HG02973 (cell line): ENCODE measurements at regions not wholly inside any gene's neighbourhood (a gene's known extent, or its start where the extent isn't known, plus 50 kb on each side); places are given as distances from the start of the nearest gene placed in this dataset.
"Not testable (repeated sequence)": the region's sequence is repeated elsewhere in the genome, so short reads cannot be mapped to it uniquely, and the experiment has no call there.

Experiments
- ATAC-seq: cut with Tn5 transposase; IDR thresholded peaks from one replicate; pipeline ENCODE4 v1.9.1; 2021; ENCODE audit warnings: moderate library complexity; ENCODE audit not compliant: unreplicated experiment

DNA sequence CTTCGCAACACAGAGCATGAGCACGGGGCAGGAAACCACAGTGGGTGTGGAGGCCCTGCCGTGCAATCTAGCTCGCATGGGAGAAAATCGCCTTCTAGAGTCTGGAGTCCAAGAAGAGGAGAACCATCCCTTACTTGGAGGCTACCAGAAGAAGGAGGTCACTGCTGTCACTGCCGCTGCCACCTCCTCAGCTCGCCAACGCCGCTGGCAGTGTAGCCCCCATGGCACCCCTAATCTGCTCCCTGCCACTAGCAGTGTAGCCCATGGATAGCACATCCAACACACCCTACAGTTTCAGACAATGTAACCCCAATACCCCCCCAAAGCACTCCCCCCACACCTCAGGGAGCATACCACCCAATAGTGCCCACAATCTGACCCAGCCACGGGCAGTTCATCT lies 438.0 kb upstream of the ZNF337 start:
- ATAC-seq: no peak

DNA sequence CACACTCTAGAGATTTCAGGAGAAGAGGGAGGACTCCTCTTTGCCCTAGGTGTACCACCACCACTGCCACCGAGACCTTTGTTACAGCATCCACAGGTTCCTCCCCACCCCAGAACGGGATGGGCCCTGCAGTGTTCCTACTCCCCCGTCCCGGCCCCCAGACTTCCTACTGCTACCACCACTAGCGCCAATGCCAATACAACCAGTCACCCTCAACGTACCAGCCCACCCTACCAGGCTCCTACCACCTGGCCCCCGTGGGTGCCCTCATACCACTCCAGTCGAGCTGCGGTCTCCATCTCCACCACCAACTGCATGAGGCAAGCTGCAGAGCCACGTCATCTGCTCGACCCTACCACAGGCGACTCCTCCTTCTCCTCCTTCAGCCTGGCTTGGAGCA lies 437.1 kb upstream of the ZNF337 start:
- not testable (repeated sequence) for ATAC-seq

DNA sequence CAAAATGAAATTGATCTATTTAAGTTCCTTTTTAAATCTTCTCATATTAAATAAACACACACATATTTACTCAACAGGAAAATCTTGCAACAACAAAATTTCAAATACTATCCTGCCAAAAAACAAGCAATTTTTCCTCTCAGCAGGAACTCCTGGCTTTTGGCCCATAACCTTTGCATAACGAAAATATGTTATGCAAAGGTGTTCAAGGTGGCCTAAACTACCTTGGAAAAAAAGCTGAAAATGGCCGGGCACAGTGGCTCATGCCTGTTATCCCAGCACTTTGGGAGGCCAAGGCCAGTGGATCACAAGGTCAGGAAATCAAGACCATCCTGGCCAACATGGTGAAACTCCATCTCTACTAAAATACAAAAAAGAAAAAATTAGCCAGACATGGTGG lies 424.3 kb upstream of the ZNF337 start:
- ATAC-seq: not testable (repeated sequence)

DNA sequence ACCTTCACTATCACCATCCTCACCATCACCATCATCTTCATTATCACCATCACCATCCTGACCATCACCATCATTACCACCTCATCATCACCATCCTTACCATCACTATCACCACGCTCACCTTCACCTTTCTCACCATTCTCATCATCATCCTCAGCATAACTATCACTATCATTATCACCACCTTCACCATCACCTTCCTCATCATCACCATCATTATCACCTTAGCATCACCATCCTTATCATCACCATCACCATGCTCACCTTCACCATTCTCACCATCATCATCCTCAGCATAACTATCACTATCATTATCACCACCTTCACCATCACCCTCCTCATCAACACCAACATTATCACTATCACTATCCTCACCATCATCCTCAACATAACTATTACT lies 397.8 kb upstream of the ZNF337 start:
- not testable (repeated sequence) for ATAC-seq

DNA sequence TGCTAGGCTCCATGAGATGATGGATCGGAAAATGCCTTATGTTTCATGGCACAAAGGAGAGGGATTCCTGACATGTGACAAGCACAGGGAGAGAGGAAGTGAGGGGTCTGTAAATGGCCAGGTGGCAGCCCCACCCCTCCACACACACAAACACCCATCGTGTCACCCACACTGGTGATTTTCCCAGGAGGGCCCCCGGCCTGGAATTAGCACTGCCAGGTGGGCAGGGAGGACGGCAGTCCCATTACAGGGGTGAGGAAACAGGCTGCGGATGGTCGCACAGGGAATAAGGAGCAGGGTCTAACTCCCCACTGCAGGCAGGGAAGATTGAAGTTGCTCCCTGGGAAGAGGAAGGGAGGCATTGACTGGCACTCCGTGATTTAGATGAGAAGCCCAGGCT lies 395.3 kb upstream of the ZNF337 start:
- ATAC-seq: not testable (repeated sequence)

DNA sequence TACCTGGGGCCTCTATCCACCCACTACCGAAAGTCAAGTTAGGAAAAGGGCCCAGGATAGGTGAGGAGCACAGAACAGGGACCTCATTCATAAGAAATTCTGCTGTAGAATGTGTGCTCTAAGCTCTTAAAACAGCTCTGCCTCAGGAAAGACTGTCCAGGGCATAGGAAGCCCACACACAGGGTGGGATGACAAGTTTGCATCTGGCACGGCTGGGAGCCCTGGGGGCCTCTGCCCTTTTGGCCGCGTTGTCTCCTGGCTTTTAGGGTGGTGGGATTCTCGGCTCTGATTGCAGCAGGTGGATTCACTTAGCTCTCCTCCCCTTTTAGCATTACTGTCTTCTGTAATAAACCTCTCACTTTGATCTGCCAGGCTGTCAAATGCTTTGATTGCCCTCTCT lies 389.5 kb upstream of the ZNF337 start:
- not testable (repeated sequence) for ATAC-seq

DNA sequence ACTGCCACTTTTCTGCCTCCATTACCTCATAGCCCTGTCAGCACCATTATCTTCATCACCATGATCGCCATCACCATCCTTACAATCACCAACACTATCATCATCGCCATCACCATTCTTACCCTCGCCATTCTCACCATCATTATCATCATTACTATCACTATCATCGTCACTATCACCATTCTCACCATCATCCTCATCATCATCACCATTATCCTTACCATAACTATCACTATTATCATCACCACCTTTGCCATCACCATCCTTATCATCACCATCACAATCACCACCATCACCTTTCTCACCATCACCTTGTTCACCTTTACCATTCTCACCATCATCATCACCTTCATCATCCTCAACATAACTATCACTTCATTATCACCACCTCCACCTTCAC lies 377.3 kb upstream of the ZNF337 start:
- ATAC-seq: not testable (repeated sequence)

DNA sequence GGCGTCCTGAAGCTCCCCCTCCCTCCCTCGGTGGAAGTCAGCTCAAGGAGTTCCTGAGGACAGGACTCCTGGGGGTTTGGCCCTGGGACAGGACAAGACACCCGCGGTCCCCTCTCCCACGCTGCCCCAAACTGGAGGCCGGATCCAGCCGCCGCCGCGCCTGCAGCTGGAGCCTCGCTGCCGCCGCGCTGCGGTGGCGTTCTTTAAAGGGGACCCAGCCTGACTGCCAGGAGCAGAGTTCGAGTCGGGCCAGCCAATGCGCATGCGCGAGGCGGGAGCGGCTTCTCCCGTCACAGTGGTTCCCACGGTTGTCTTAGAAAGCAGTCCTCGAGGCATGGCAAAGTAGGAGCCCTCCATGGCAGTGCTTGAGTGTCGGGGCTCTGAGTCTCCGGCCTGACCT lies 362.7 kb upstream of the ZNF337 start:
- ATAC-seq: not testable (repeated sequence)

DNA sequence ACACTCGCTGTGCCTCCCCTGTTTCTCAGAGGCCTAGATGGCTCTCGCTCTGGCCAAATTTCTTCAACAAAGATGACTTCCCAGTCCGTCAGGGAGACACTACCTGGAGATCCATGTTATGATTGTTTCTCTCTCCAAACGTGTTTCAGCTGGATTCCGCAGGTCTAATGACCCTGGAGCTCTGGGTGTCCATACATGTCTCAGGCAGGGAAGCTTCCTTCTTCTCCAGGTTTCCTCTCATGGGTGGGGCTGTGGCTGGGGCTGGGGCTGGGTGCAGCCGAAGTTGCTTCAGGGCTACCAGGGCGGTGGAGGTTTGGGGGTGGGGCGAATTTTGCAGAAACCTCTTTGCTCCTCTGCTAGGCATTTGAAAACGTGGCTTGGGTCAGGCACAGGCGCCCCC lies 361.8 kb upstream of the ZNF337 start:
- not testable (repeated sequence) for ATAC-seq

DNA sequence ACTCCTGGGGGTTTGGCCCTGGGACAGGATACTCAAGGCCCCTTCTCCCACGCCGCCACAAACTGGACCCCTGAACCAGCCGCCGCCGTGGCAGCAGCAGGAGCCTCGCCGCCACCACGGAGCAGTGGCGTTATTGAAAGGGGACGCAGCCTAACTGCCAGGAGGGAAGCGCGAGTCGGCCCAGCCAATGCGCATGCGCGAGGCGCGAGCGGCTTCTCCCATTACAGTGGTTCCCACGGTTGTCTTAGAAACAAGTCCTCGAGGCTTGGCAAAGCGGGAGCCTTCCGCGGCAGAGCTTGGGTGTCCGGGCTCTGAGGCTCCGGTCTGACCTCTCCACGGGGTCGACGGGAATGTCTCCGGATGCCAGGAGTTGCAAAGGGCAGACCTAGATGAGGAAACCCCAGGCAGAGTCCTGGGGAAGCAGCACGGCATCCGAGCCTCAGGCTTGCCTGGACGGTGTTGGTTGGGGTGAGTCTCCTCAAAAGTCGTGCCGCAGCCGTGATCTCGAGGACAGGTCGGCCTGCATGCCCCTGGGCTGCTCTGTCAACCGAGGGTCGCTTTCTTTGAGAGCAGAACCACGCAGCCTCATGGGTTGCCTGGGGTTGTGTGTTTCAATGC lies 360.6 kb upstream of the ZNF337 start:
- ATAC-seq: not testable (repeated sequence)

DNA sequence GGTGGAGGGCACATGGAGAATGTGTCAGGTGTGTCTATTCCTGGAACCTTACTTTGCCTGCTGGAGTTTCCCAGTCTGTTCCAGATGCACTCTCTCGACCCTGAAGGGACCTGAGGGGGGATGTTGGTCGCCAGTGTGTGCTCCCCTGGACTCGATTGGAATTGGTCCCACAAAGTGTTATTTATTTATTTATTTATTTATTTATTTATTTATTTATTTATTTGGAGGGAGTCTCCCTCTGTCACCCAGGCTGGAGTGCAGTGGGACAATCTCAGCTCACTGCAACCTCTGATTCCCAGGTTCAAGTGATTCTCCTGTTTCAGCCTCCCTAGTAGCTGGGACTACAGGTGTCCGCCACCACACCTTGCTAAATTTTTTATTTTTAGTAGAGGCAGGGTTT lies 329.1 kb upstream of the ZNF337 start:
- not testable (repeated sequence) for ATAC-seq

DNA sequence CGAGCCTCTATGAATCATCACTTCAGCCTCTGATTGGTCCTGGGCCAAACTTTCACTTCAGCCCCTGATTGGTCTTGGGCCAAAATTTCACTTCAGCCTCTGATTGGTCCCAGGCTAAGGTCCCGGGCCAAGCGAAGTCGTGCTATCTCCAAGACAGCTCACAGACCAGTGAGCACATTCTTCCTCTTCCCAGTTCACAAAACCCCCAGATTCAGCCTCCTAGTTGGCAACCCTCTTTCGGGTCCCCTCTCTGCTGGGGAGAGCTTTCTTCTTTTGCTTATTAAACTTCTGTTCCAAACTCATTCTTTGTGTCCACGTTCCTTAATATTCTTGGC lies 314.3 kb upstream of the ZNF337 start:
- not testable (repeated sequence) for ATAC-seq

DNA sequence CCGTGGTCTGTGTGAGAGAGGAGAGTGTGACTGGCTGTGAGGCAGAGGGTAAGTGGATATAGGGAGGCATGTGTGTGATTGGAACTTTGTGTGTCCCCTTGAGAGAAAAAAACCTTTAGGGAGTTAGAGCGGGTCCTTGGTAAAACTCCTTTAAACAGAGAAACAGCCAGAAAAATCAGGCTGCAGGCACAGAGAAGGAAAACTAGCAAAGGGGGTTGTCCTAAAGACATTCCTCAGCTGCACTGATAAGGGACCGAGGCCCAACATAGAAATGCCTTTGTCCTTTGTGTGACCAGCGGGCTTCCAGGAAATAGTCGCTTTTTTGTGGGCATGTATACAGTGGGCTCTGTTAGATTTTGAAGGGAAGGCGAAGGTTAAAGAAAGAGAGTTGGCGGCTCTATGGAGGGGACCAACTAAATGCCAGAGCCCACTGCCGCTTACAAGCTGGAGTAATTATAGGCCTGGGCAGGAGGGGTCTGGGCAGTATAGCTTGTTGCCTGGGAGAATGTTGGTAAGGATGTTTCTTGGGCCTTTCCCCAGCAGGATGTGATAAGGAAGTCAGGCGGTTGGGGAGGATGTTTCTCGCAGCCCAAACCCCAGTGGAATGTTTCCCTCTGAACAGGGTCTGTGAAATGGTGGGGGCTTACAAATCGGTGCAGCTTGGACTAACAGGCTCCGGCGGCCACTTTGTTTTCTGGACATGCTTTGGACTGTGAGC lies 313.7 kb upstream of the ZNF337 start:
- ATAC-seq: not testable (repeated sequence)

DNA sequence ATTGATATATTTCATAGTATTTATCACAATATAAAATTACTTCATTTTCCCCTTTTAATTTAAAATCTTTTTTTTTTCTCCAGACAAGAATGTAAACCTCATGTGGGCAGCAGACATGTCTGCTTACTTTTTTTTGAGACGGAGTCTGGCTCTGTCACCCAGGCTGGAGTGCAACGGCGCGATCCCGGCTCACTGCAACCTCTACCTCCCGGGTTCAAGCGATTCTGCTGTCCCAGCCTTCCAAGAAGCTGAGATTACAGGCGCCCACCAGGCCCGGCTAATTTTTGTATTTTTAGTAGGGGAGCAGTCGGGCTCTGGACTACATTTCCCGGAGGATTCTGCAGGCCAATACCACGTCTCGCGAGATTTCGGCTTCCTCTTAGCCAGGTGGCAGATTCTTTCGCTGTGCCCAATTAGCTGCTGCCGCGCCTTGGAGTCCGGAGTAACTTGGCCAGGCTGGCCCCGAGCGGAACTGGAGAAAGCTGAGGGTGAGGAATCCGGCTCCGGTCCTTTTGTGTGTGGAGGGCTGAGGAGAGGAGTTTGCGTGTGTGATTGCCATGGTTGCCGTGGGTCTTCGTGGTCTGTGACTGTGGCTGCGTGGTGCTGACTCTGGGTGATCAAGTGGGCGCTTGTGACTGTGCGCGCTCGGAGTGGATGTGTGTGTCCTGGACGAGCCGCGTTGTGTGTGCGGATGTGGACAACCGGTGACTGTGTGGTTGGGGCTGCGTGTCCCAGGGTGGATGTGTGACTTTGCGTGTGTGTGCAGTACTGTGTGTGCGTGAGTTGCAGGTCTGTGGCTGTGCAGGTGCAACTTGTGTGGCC lies 313.0 kb upstream of the ZNF337 start:
- ATAC-seq: not testable (repeated sequence)

DNA sequence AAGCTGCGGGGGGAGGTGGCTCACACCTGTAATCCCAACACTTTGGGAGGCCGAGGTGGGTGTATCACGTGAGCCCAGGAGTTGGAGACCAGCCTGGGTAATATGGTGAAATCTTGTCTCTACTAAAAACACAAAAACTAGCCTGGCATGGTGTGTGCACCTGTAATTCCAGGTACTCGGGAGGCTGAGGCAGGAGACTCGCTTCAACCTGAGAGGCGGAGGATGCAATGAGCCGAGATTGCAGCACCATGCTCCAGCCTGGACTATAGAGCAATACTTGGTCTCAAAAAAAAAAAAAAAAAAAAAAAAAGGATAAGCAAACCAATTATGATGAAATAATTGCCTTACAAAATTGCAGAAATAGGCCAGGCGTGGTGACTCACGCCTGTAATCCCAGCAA lies 311.4 kb upstream of the ZNF337 start:
- not testable (repeated sequence) for ATAC-seq

DNA sequence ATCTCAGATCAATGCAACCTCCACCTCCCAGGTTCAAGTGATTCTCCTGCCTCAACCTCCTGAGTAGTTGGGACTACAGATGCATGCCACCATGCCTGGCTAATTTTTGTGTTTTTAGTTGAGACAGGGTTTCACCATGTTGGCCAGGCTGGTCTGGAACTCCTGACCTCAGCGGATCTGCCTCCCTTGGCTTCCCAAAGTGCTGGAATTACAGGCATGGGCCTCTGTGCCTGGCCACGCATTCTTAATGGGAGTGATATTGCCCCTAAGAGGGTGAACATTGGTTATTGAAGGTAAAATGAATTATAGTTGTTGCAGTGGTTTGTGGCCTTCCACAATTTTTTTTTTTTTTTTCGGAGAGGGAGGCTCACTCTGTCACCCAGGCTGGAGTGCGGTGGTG lies 309.5 kb upstream of the ZNF337 start:
- ATAC-seq: not testable (repeated sequence)

DNA sequence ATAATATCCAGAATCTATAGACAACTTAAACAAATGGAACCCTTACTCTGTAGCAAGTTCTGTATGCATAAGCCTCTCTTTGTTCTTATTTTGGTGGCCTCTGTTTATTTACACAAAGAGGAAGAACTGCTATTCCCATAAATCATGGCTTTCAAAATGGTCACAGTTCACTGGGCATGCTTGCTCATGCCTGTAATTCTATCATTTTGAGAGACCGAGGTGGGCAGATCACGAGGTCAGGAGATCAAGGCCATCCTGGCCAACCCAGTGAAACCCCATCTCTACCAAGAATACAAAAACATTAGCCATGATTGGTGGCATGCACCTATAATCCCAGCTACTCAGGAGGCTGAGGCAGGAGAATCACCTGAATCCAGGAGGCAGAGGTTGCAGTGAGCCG lies 307.3 kb upstream of the ZNF337 start:
- ATAC-seq: not testable (repeated sequence)

DNA sequence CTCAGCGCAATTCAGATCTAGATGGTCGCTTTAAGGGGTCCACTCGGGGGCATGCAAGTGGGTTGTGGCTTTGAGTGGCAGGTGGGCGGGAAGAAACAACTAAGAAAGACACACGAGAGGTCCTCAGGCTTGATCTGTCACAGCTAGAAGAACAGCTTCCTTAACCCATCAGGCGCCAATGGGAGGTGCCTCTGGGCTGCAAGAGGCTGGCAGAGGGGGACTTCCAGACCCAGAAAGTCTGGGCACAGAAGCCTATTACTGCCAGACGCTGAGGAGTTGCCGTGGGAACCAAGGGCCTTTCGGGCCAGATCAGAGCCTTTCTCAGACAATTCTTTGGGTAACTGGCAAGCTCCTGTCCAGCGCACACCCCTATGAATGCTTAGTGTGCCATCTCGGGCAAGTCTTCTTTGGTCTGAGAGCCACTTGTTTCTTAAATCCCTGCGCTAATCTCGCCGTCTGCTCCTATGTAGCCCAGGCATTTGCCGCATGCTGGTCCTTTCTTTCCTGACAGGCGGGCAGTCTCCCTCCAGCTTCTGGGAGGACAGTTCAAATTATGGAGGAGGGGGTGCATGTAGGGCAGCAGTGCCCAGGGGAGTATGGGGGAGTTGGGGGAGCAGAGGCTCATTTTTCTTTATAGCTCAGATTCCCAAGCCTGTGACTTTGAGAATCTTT lies 300.9 kb upstream of the ZNF337 start:
- not testable (repeated sequence) for ATAC-seq

DNA sequence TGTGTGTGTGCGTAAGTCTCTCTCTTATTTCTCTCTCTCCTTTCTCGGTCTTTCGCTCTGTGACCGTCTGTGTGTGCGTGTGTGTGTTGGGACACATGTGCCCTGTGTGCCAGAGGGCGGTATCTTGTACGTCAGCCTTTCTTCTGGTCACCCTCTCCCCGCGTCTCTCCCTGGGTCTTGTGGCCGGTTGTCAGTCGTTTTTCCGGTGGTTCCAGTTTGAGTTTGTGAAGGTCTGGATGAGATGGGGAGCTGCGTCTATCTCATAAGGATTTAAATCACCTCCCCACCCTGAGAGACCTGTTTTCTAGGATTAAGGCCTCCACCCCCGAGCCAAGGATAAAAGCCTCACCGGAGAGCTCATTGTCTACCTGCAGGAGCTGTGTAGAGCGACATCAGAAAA lies 295.5 kb upstream of the ZNF337 start:
- ATAC-seq: no peak

DNA sequence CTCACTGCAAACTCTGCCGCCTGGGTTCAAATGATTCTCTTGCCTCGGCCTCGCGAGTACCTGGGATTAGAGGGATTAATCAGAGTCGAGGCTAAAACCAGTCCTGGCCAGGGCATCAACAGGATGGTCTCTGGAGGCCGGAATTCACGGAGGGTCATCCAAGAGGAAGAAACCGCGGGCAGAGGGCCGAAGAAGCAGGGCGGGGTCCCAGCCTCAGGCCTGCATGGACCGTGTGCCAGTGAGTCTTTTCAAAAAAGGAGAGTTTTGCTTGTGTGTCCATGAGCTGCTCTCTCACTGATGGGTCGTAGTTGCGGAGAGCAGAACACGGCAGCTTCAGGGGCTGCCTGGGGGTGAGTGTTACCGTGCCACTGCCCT lies 295.1 kb upstream of the ZNF337 start:
- ATAC-seq: no peak

DNA sequence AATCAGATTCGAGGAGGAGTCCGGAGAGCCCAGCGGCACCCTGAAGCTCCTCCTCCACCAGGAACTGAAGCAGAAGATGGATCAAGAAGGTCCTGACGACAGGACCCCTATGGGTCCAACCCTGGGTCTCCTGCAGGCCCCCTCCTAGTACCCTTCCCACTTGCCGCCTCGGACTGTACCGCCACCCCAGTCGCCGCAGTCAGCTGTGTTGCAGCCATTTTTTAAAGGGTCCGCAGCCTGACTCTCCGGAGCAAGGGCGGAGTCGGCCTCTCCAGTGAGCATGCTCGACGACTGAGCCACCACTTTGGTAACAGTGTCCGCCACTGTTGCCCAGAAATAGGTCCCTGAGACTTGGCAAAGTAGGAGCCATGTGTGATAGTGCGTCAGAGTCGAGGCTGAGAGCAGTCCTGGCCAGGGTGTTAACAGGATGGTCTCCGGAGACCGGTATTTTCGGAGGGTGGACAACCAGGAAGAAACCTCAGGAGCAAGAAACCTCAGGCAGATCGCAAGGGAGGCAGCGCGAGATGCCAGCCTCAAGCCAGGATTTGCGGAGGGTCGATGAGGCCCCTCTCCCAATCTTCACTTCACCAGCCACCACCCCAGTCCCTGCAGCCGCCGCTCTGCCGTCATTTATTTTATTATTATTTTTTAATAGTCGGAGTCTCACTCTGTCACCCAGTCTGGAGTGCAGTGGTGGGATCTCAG lies 294.6 kb upstream of the ZNF337 start:
- no peak for ATAC-seq
